Lower leg skin (tissue), 4 donors: ENCODE measurements at regions not wholly inside any gene's neighbourhood (a gene's known extent, or its start where the extent isn't known, plus 50 kb on each side); places are given as distances from the start of the nearest gene placed in this dataset.
"Not testable (repeated sequence)": the region's sequence is repeated elsewhere in the genome, so short reads cannot be mapped to it uniquely, and the experiment has no call there.

ENCODE experiments used
- DNase-seq, 2 donors: peaks; one replicate each; pipeline ENCODE4 v3.0.0-alpha.2; 2019; ENCODE audit warnings: low spot score in 2 of 2
- H3K4me3 ChIP-seq: fragments of 200-600 bp; sonication (generic); 2 replicates; pipeline ENCODE4 v1.5.1; 2017; ENCODE audit warnings: mild to moderate bottlenecking, low read depth; ENCODE audit not compliant: poor library complexity, severe bottlenecking
- POLR2A ChIP-seq, 2 donors: fragments of 450-650 bp; IDR thresholded peaks; one replicate each; pipeline ENCODE4 v1.6.1; 2016 to 2017; ENCODE audit warnings: antibody characterized with exemption in 2 of 2, mild to moderate bottlenecking in 1 of 2, moderate library complexity in 1 of 2
- WGBS, 2 donors: methylation state at CpG; one replicate each; pipeline ENCODE4 v1.1.5; 2018; 5-methylcytosine and 5-hydroxymethylcytosine counted together
- intact Hi-C: fragments of 100-400 bp; cut with DNase I; formaldehyde crosslinking; loops from one replicate; pipeline ENCODE4 v1.15.0; 2023; ENCODE audit warnings: low total_unique reads
- TF ChIP-seq, protein P1 (sequence below), 3 donors: fragments of 450-650 bp; IDR thresholded peaks; one replicate each; pipeline ENCODE4 v1.5.1; 2016; ENCODE audit warnings: antibody characterized with exemption in 3 of 3, mild to moderate bottlenecking in 3 of 3, moderate library complexity in 2 of 3

DNA sequence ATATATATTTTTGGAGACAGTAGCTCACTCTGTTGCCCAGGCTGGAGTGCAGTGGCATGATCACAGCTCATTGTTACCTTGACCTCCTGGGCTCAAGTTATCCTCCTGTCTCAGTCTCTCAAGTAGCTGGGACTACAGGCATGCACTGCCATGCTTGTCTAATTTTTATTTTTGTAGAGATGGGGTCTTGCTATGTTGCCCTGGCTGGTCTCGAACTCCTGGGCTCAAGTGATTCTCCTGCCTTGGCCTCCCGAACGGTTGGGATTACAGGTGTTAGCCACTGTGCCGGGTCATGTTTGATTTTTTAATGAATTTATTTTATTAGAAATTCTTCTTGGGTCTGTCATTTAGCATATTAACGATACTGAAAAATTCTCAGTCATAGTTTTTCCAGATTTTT lies 70.5 kb downstream of the TMEM270 start:
- 93 to 94% methylated on average over 5 of the region's 5 CpGs for WGBS, 2 donors
- no peak for DNase-seq
- intact Hi-C loops = no loop called here
- H3K4me3 ChIP-seq = no peak overlapping the region
- TF ChIP-seq POLR2A (IDR thresholded peaks at IDR 0.05) = no peak
- TF ChIP-seq, protein P1, sequence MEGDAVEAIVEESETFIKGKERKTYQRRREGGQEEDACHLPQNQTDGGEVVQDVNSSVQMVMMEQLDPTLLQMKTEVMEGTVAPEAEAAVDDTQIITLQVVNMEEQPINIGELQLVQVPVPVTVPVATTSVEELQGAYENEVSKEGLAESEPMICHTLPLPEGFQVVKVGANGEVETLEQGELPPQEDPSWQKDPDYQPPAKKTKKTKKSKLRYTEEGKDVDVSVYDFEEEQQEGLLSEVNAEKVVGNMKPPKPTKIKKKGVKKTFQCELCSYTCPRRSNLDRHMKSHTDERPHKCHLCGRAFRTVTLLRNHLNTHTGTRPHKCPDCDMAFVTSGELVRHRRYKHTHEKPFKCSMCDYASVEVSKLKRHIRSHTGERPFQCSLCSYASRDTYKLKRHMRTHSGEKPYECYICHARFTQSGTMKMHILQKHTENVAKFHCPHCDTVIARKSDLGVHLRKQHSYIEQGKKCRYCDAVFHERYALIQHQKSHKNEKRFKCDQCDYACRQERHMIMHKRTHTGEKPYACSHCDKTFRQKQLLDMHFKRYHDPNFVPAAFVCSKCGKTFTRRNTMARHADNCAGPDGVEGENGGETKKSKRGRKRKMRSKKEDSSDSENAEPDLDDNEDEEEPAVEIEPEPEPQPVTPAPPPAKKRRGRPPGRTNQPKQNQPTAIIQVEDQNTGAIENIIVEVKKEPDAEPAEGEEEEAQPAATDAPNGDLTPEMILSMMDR (IDR thresholded peaks at IDR 0.05) = no peak

DNA sequence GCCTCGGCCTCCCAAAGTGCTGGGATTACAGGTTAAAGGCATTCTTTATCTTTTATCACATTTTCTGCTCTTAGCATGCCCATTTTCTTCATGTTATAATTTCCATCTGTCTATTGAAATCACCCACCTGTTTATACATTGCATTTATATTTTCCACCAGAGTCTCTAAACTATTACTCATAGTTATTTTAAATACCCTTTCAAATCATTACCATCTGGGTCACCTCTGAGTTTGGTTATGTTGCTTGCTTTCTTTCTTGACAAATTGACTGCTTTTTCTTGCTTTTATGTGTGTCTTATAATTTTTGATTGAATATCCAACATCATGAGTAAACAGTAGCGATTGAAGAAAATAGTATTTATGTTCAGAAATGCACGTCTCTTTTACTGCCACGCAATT lies 71.4 kb downstream of the TMEM270 start:
- TF ChIP-seq, protein P1 (IDR thresholded peaks at IDR 0.05) = no peak
- TF ChIP-seq POLR2A (IDR thresholded peaks at IDR 0.05) = no peak
- DNase-seq = no peak
- WGBS, 2 donors = 89 to 92% methylated on average over 4 of the region's 4 CpGs
- H3K4me3 ChIP-seq = no peak overlapping the region
- intact Hi-C loops = no loop called here

DNA sequence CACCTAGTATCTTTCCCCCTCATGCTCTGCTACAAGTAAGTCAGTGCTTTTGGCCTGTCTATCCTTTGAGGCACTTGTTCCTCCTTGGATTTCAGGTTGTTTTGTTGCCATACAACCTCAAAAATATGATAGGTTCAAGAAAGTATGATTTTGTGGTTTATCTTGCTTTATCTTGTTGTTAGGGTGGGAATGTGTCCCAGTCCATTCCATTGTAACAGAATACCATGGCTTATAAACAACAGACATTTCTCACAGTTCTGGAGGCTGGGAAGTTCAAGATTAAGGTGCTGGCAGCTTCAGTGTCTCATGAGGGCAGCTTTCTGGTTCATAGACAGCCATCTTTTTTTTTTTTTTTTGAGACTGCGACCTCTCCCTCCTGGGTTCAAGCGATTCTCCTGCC lies 72.1 kb downstream of the TMEM270 start:
- 96 to 97% methylated on average over 2 of the region's 2 CpGs for WGBS, 2 donors
- DNase-seq = no peak
- intact Hi-C loops = no loop called here
- TF ChIP-seq, protein P1 (IDR thresholded peaks at IDR 0.05) = no peak
- TF ChIP-seq POLR2A (IDR thresholded peaks at IDR 0.05) = no peak
- no peak overlapping the region for H3K4me3 ChIP-seq

DNA sequence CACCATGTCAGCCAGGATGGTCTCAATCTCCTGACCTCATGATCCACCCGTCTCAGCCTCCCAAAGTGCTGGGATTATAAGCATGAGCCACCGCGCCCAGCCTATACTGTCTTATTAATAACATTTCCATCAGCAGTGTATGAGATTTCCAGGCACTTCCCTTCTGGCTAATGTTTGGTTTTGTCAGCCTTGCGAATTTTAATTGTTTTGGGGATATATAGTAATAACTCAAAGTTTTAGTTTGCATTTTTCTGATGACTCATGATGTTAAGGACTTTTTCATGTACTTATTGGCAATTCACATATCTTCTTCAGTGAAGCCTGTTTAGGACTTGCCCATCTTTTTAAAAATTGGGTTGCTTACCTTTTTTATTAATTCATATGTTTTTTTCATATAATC lies 76.0 kb downstream of the TMEM270 start:
- H3K4me3 ChIP-seq = no peak overlapping the region
- intact Hi-C loops = no loop called here
- no peak for DNase-seq
- 47 to 69% methylated on average over 4 of the region's 4 CpGs for WGBS, 2 donors
- TF ChIP-seq, protein P1 (IDR thresholded peaks at IDR 0.05) = no peak
- TF ChIP-seq POLR2A (IDR thresholded peaks at IDR 0.05) = no peak

DNA sequence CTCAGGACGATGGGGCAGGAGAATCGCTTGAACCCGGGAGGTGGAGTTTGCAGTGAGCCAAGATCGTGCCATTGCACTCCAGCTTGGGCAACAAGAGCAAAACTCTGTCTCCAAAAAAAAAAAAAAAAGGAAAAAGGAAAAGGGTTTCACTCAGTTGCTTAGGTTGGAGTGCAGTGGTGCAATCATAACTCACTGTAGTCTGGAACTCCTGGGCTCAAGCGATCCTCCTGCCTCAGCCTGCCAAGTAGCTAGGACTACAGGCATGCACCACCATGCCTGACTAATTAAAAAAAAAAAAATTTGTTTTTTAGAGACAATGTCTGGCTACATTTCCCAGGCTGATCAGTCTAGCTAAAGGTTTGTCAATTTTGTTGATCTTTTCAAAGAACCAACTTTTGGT lies 76.7 kb downstream of the TMEM270 start:
- WGBS, 2 donors = 29 to 57% methylated on average over 5 of the region's 5 CpGs
- H3K4me3 ChIP-seq, intact Hi-C loops, DNase-seq: not testable (repeated sequence)

DNA sequence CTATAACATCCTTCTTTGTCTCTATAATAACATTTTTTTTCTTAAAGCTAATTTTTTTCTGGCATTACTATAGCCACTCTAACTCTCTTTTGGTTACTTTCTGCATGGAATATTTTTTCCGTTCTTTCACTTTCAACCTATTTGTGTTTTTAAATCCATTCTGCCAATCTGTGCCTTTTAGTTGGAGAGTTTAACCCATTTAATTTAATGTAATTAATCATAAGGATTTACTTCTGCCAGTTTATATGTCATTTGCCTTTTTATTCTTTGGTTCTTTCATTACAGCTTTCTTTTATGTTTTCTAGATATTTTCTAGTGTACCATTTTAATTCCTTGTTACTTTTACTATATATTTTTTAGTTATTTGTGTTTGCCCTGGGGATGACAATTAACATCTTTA lies 78.6 kb downstream of the TMEM270 start:
- H3K4me3 ChIP-seq = no peak overlapping the region
- no peak for DNase-seq
- TF ChIP-seq, protein P1 (IDR thresholded peaks at IDR 0.05) = no peak
- TF ChIP-seq POLR2A (IDR thresholded peaks at IDR 0.05) = no peak
- intact Hi-C loops = no loop called here
- 83 to 92% methylated on average over 1 of the region's 1 CpG for WGBS, 2 donors
